SK-N-MC (cell line): ENCODE measurements at regions not wholly inside any gene's neighbourhood (a gene's known extent, or its start where the extent isn't known, plus 50 kb on each side); places are given as distances from the start of the nearest gene placed in this dataset.

Source experiments
- DNase-seq: peaks from one replicate; pipeline ENCODE4 v3.0.0-alpha.2; 2011; ENCODE audit warnings: low read depth, low spot score
- H3K27ac ChIP-seq: fragments of 200-600 bp; sonication (generic); 2 replicates; pipeline ENCODE4 v1.5.1; 2016; ENCODE audit warnings: mixed run types
- H3K36me3 ChIP-seq: fragments of 200-600 bp; sonication (generic); 2 replicates; pipeline ENCODE4 v1.6.1; 2017; ENCODE audit warnings: antibody characterized with exemption, low read length, mixed read lengths; ENCODE audit not compliant: insufficient read depth
- H3K4me3 ChIP-seq: fragments of 200-600 bp; sonication (generic); 2 replicates; pipeline ENCODE4 v1.5.1; 2016
- H3K9ac ChIP-seq: fragments of 200-600 bp; sonication (generic); 2 replicates; pipeline ENCODE4 v1.8.0; 2017; ENCODE audit warnings: mixed run types, mixed read lengths; ENCODE audit not compliant: insufficient read length
- H3K9me3 ChIP-seq: fragments of 200-600 bp; sonication (generic); 2 replicates; pipeline ENCODE4 v1.6.1; 2017; ENCODE audit warnings: low read depth, mild to moderate bottlenecking, antibody characterized with exemption, low read length, moderate library complexity, mixed read lengths
- EZH2 ChIP-seq: fragments of 200-600 bp; sonication (generic); IDR thresholded peaks from one replicate; pipeline ENCODE4 v1.6.1; 2017; ENCODE audit warnings: antibody characterized with exemption
- FOXP2 ChIP-seq: optimal IDR thresholded peaks from 2 replicates; pipeline ENCODE3; 2011; ENCODE audit warnings: mild to moderate bottlenecking, moderate library complexity; ENCODE audit not compliant: insufficient read depth; ENCODE audit errors: extremely low read length, control extremely low read depth
- POLR2AphosphoS5 ChIP-seq: IDR thresholded peaks from 2 replicates; pipeline ENCODE4 v1.6.1; 2012; ENCODE audit warnings: mild to moderate bottlenecking, low read depth, low read length, borderline replicate concordance

- Histone ChIP-seq H3K9me3 (no peaks in the 10 kb centered on the region), H3K9ac (no peak overlapping the region), H3K4me3 (no peak overlapping the region), H3K36me3 (no peaks in the 10 kb centered on the region), H3K27ac (no peak overlapping the region)
- no peak for TF ChIP-seq POLR2AphosphoS5
- no peak for TF ChIP-seq FOXP2
- TF ChIP-seq EZH2 = no peak
- no peak for DNase-seq
Measured at GRCh38 chr3:62990704-62991413, 115.6 kb upstream of the CADPS start.

- Histone ChIP-seq H3K36me3 (no peaks in the 10 kb centered on the region), H3K27ac (no peak overlapping the region), H3K9ac (no peak overlapping the region), H3K9me3 (no peaks in the 10 kb centered on the region), H3K4me3 (no peak overlapping the region)
- no peak for DNase-seq
- no peak for TF ChIP-seq POLR2AphosphoS5
- no peak for TF ChIP-seq EZH2
- TF ChIP-seq FOXP2 = no peak
Measured at GRCh38 chr3:62992520-62992919, 117.3 kb upstream of the CADPS start.

GRCh38 chr3:62995119-62995518 lies 119.9 kb upstream of the CADPS start:
- H3K4me3 ChIP-seq = no peak overlapping the region
- H3K36me3 ChIP-seq = no peaks in the 10 kb centered on the region
- no peak for DNase-seq
- H3K9me3 ChIP-seq = no peaks in the 10 kb centered on the region
- no peak overlapping the region for H3K9ac ChIP-seq
- H3K27ac ChIP-seq = no peak overlapping the region
- no peak for TF ChIP-seq EZH2
- TF ChIP-seq POLR2AphosphoS5 = no peak
- TF ChIP-seq FOXP2 = no peak

GRCh38 chr3:62995530-62995929 lies 120.3 kb upstream of the CADPS start:
- H3K27ac ChIP-seq = no peak overlapping the region
- no peak overlapping the region for H3K9ac ChIP-seq
- no peaks in the 10 kb centered on the region for H3K9me3 ChIP-seq
- no peak for DNase-seq
- H3K36me3 ChIP-seq = no peaks in the 10 kb centered on the region
- TF ChIP-seq FOXP2 (no peak), POLR2AphosphoS5 (no peak), EZH2 (no peak)
- no peak overlapping the region for H3K4me3 ChIP-seq

- Histone ChIP-seq H3K36me3 (no peaks in the 10 kb centered on the region), H3K9ac (no peak overlapping the region), H3K9me3 (no peaks in the 10 kb centered on the region), H3K27ac (no peak overlapping the region), H3K4me3 (no peak overlapping the region)
- no peak for DNase-seq
- TF ChIP-seq POLR2AphosphoS5 = no peak
- TF ChIP-seq FOXP2 = no peak
- TF ChIP-seq EZH2 = no peak
Measured at GRCh38 chr3:62997369-62997768, 122.2 kb upstream of the CADPS start.

- no peak for TF ChIP-seq FOXP2
- TF ChIP-seq POLR2AphosphoS5 = no peak
- no peak for TF ChIP-seq EZH2
- no peak for DNase-seq
- no peaks in the 10 kb centered on the region for H3K36me3 ChIP-seq
- no peak overlapping the region for H3K9ac ChIP-seq
- no peak overlapping the region for H3K27ac ChIP-seq
- no peak overlapping the region for H3K4me3 ChIP-seq
- H3K9me3 ChIP-seq = no peaks in the 10 kb centered on the region
Measured at GRCh38 chr3:62999158-62999557, 123.9 kb upstream of the CADPS start.

- Histone ChIP-seq H3K9ac (no peak overlapping the region), H3K9me3 (no peaks in the 10 kb centered on the region), H3K36me3 (no peaks in the 10 kb centered on the region), H3K27ac (no peak overlapping the region), H3K4me3 (no peak overlapping the region)
- TF ChIP-seq EZH2 = no peak
- no peak for TF ChIP-seq FOXP2
- TF ChIP-seq POLR2AphosphoS5 = no peak
- DNase-seq = no peak
Measured at GRCh38 chr3:62999791-63000190, 124.6 kb upstream of the CADPS start.

- no peak for DNase-seq
- Histone ChIP-seq H3K36me3 (no peaks in the 10 kb centered on the region), H3K4me3 (no peak overlapping the region), H3K9ac (no peak overlapping the region), H3K27ac (no peak overlapping the region), H3K9me3 (no peaks in the 10 kb centered on the region)
- TF ChIP-seq EZH2 = no peak
- no peak for TF ChIP-seq FOXP2
Measured at GRCh38 chr3:63004448-63004847, 129.2 kb upstream of the CADPS start.

GRCh38 chr3:63015614-63016309 lies 140.5 kb upstream of the CADPS start:
- no peaks in the 10 kb centered on the region for H3K9me3 ChIP-seq
- no peaks in the 10 kb centered on the region for H3K36me3 ChIP-seq
- DNase-seq = no peak
- no peak overlapping the region for H3K4me3 ChIP-seq
- TF ChIP-seq EZH2 = no peak
- no peak overlapping the region for H3K9ac ChIP-seq
- H3K27ac ChIP-seq = no peak overlapping the region
